OCI-LY1 (cell line): ENCODE measurements at regions not wholly inside any gene's neighbourhood (a gene's known extent, or its start where the extent isn't known, plus 50 kb on each side); places are given as distances from the start of the nearest gene placed in this dataset.

Experiments used
- H2AFZ ChIP-seq: fragments of 200-600 bp; sonication (generic), shearing (Covaris generic); 2 replicates; pipeline ENCODE4 v1.6.0; 2014; ENCODE audit warnings: antibody characterized with exemption, mild to moderate bottlenecking, low read length
- H3F3A ChIP-seq: fragments of 200-600 bp; sonication (generic), shearing (Covaris generic); 2 replicates; pipeline ENCODE4 v1.6.0; 2014; ENCODE audit warnings: mild to moderate bottlenecking, antibody characterized with exemption, low read length, moderate library complexity; ENCODE audit not compliant: insufficient read depth
- H3K27ac ChIP-seq: fragments of 200-600 bp; sonication (generic); 2 replicates; pipeline ENCODE4 v1.5.1; 2014; ENCODE audit warnings: low read length, mixed run types, mild to moderate bottlenecking, low read depth; ENCODE audit not compliant: poor library complexity, severe bottlenecking
- H3K27me3 ChIP-seq: fragments of 200-600 bp; sonication (generic); 2 replicates; pipeline ENCODE4 v1.6.0; 2014; ENCODE audit warnings: antibody characterized with exemption, mild to moderate bottlenecking, low read length, moderate library complexity; ENCODE audit not compliant: insufficient read depth
- H3K36me3 ChIP-seq: fragments of 200-600 bp; sonication (generic); 2 replicates; pipeline ENCODE4 v1.6.1; 2014; ENCODE audit warnings: mild to moderate bottlenecking, antibody characterized with exemption, low read length, moderate library complexity, mixed read lengths; ENCODE audit not compliant: insufficient read depth
- H3K4me1 ChIP-seq: fragments of 200-600 bp; sonication (generic); 2 replicates; pipeline ENCODE4 v1.5.1; 2014; ENCODE audit warnings: mild to moderate bottlenecking, low read length, moderate library complexity; ENCODE audit not compliant: insufficient read depth, severe bottlenecking
- H3K4me2 ChIP-seq: fragments of 200-600 bp; sonication (generic), shearing (Covaris generic); 2 replicates; pipeline ENCODE4 v1.6.1; 2014; ENCODE audit warnings: low read length
- H3K4me3 ChIP-seq: fragments of 200-600 bp; sonication (generic); 2 replicates; pipeline ENCODE4 v1.5.1; 2014; ENCODE audit warnings: low read length, low read depth, mild to moderate bottlenecking, mixed read lengths; ENCODE audit not compliant: poor library complexity, severe bottlenecking
- H3K79me2 ChIP-seq: fragments of 200-600 bp; shearing (Covaris generic); 2 replicates; pipeline ENCODE4 v1.6.1; 2016; ENCODE audit warnings: mixed run types, low read length, mixed read lengths; ENCODE audit not compliant: insufficient read depth
- H3K9ac ChIP-seq: fragments of 200-600 bp; sonication (generic), shearing (Covaris generic); 2 replicates; pipeline ENCODE4 v1.6.1; 2014; ENCODE audit warnings: mild to moderate bottlenecking, low read length, mixed read lengths
- H3K9me2 ChIP-seq: fragments of 200-600 bp; sonication (generic), shearing (Covaris generic); 2 replicates; pipeline ENCODE4 v1.6.1; 2014; ENCODE audit warnings: low read depth, mild to moderate bottlenecking, low read length, mixed read lengths
- H3K9me3 ChIP-seq: fragments of 200-600 bp; shearing (Covaris generic); 2 replicates; pipeline ENCODE4 v1.6.1; 2014; ENCODE audit warnings: low read length, mixed read lengths
- H4K20me1 ChIP-seq: fragments of 200-600 bp; sonication (generic), shearing (Covaris generic); 2 replicates; pipeline ENCODE4 v1.6.0; 2016; ENCODE audit warnings: mild to moderate bottlenecking, low read length; ENCODE audit not compliant: insufficient read depth
- CTCF ChIP-seq: fragments of 200-600 bp; sonication (generic), shearing (Covaris generic); IDR thresholded peaks from 2 replicates; pipeline ENCODE4 v1.5.1; 2017; ENCODE audit warnings: mild to moderate bottlenecking, antibody characterized with exemption, low read length, moderate library complexity, mixed read lengths
- EZH2 ChIP-seq: fragments of 200-600 bp; sonication (generic), shearing (Covaris generic); IDR thresholded peaks from 2 replicates; pipeline ENCODE4 v1.8.0; 2017; ENCODE audit warnings: borderline replicate concordance, mixed run types, mild to moderate bottlenecking, antibody characterized with exemption, low read length, moderate library complexity, mixed read lengths

- TF ChIP-seq EZH2 (no peak), CTCF (no peak)
- no peak overlapping the region; the same call in 1 of the 2 replicates for H2AFZ ChIP-seq
- no peaks in the 10 kb centered on the region for H3F3A ChIP-seq
- H3K9ac ChIP-seq, result no peak overlapping the region
- no peak overlapping the region; the same call in 1 of the 2 replicates for H3K4me2 ChIP-seq
- H3K27ac ChIP-seq, result no peak overlapping the region
- no peaks in the 10 kb centered on the region for H3K36me3 ChIP-seq
- peaks cover 18% of the 10 kb centered on the region for H3K4me1 ChIP-seq
- no peaks in the 10 kb centered on the region for H3K9me3 ChIP-seq
- H3K4me3 ChIP-seq, result no peak overlapping the region
- no peaks in the 10 kb centered on the region for H3K9me2 ChIP-seq
- H3K79me2 ChIP-seq, result no peaks in the 10 kb centered on the region
- H4K20me1 ChIP-seq, result no peaks in the 10 kb centered on the region
- no peaks in the 10 kb centered on the region for H3K27me3 ChIP-seq
Observed at GRCh38 chr7:112566442-112567324, 85.9 kb downstream of the LSMEM1 start.

GRCh38 chr7:112567388-112567787 is 86.6 kb downstream of the LSMEM1 start:
- Histone ChIP-seq H3K4me1 (peaks cover 25% of the 10 kb centered on the region), H3K27ac (no peak overlapping the region), H3K9ac (no peak overlapping the region), H3K4me3 (no peak overlapping the region), H3K9me2 (no peaks in the 10 kb centered on the region), H3K27me3 (no peaks in the 10 kb centered on the region), H3K4me2 (no peak overlapping the region; the same call in 1 of the 2 replicates), H3K79me2 (no peaks in the 10 kb centered on the region), H4K20me1 (no peaks in the 10 kb centered on the region), H3K9me3 (no peaks in the 10 kb centered on the region), H3K36me3 (no peaks in the 10 kb centered on the region), H2AFZ (no peak overlapping the region), H3F3A (no peaks in the 10 kb centered on the region)
- no peak for TF ChIP-seq CTCF
- TF ChIP-seq EZH2, result no peak

GRCh38 chr7:112571852-112572607 is 91.2 kb downstream of the LSMEM1 start:
- no peaks in the 10 kb centered on the region for H3K9me2 ChIP-seq
- no peak overlapping the region for H3K9ac ChIP-seq
- no peak for TF ChIP-seq EZH2
- peak; percentile 66 for TF ChIP-seq CTCF
- H3K9me3 ChIP-seq, result peaks cover 2% of the 10 kb centered on the region; the same call in 1 of the 2 replicates
- H3K27me3 ChIP-seq, result no peaks in the 10 kb centered on the region
- no peaks in the 10 kb centered on the region for H3K79me2 ChIP-seq
- no peaks in the 10 kb centered on the region for H4K20me1 ChIP-seq
- H3K4me3 ChIP-seq, result no peak overlapping the region
- peak overlapping the region; percentile 76 for H3K27ac ChIP-seq
- H2AFZ ChIP-seq, result no peak overlapping the region
- H3K36me3 ChIP-seq, result no peaks in the 10 kb centered on the region
- H3F3A ChIP-seq, result no peaks in the 10 kb centered on the region
- peak overlapping the region; percentile 21; the same call in 1 of the 2 replicates for H3K4me2 ChIP-seq
- peaks cover 35% of the 10 kb centered on the region for H3K4me1 ChIP-seq
